Stimulated activated naive B cell treated with anti-CD40 and anti-IgM and Interleukin-4, amounts not matched to agents 10 μg/mL and 1 μg/mL and 100 μg/mL, for 72 hours (primary cell): ENCODE measurements at regions not wholly inside any gene's neighbourhood (a gene's known extent, or its start where the extent isn't known, plus 50 kb on each side); places are given as distances from the start of the nearest gene placed in this dataset.
"Not testable (repeated sequence)": the region's sequence is repeated elsewhere in the genome, so short reads cannot be mapped to it uniquely, and the experiment has no call there.

Experiments used
- ATAC-seq, 2 donors: fragments of 150-1000 bp; cut with Tn5 transposase; replicated peaks; 2 replicates each; pipeline ENCODE4 v1.10.0; 2021; ENCODE audit warnings: moderate library complexity in 1 of 2
- DNase-seq: peaks from one replicate; pipeline ENCODE4 v3.0.0; 2021
- H3K27ac Mint-ChIP-seq: one replicate; pipeline ENCODE4 v1.8.0; 2022; ENCODE audit warnings: mild to moderate bottlenecking, mixed read lengths
- H3K27me3 Mint-ChIP-seq, 2 donors: one replicate each; pipeline ENCODE4 v1.8.0; 2022; ENCODE audit warnings: mixed read lengths in 2 of 2
- H3K36me3 Mint-ChIP-seq, 2 donors: one replicate each; pipeline ENCODE4 v1.8.0; 2022; ENCODE audit warnings: mixed read lengths in 2 of 2, mild to moderate bottlenecking in 1 of 2
- H3K4me1 Mint-ChIP-seq, 2 donors: one replicate each; pipeline ENCODE4 v1.8.0; 2022; ENCODE audit warnings: mixed read lengths in 2 of 2, mild to moderate bottlenecking in 1 of 2
- H3K4me3 Mint-ChIP-seq, 2 donors: one replicate each; pipeline ENCODE4 v1.8.0; 2022; ENCODE audit warnings: mild to moderate bottlenecking in 2 of 2, mixed read lengths in 2 of 2, moderate library complexity in 1 of 2
- H3K9me3 Mint-ChIP-seq, 2 donors: one replicate each; pipeline ENCODE4 v1.8.0; 2022; ENCODE audit warnings: mixed read lengths in 2 of 2, mild to moderate bottlenecking in 1 of 2

DNA sequence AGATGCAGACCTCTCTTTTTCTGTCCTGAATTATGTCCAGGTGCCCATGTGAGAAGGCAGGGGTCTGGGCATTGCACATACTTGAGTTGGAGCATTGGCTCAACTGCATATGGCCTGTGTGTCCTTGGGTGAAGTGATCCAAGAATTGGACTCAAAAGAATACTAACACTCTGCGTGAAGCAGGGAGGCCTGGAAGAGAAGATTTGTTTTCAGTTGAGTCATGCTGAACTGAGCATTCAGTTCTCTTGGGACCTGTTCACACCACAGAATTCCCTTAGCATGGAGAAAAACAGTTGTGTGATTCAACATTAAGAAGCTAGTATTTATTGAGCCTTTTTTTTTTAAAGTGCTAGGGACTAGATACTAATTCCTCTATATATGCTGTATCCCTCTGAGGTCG lies 164.7 kb upstream of the TBX3 start:
- H3K4me3 Mint-ChIP-seq, result no peak overlapping the region
- H3K4me1 Mint-ChIP-seq, result no peaks in the 10 kb centered on the region
- DNase-seq (no peak), ATAC-seq (no peak)
- no peaks in the 10 kb centered on the region for H3K36me3 Mint-ChIP-seq
- H3K27ac Mint-ChIP-seq, result no peak overlapping the region
- peaks cover 0 to 6% of the 10 kb centered on the region in 2 donors for H3K27me3 Mint-ChIP-seq
- H3K9me3 Mint-ChIP-seq, result peaks cover 2 to 11% of the 10 kb centered on the region in 2 donors

GRCh38 chr12:114847441-114848035 lies 163.6 kb upstream of the TBX3 start:
- no peak for DNase-seq
- no peak overlapping the region for H3K4me3 Mint-ChIP-seq
- H3K36me3 Mint-ChIP-seq, result no peaks in the 10 kb centered on the region
- peaks cover 2 to 7% of the 10 kb centered on the region in 2 donors for H3K9me3 Mint-ChIP-seq
- no peaks in the 10 kb centered on the region for H3K4me1 Mint-ChIP-seq
- H3K27ac Mint-ChIP-seq, result no peak overlapping the region
- no peak for ATAC-seq
- H3K27me3 Mint-ChIP-seq, result peaks cover 0 to 3% of the 10 kb centered on the region in 2 donors

DNA sequence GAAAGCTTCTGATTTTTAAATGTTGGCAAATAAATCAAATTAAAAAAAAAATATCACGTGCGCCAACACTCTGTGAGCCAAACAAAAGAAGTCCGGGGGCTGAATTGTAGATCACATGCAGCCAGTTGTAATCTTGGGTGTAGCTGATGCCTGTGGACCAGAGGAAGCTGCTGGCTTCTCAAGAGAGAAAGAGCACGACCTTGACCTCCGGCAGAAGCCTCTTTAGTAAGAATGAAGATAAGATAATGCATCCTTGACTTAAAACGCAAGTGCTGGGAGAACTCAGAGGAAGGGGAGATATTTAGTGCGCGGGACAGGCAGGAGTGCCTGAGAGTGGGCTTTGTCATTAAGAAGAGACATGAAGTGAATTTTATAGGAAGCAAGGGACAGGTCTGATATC lies 162.8 kb upstream of the TBX3 start:
- Mint-ChIP-seq H3K27ac (no peak overlapping the region), H3K36me3 (no peaks in the 10 kb centered on the region), H3K9me3 (peaks cover 2 to 4% of the 10 kb centered on the region in 2 donors), H3K27me3 (no peaks in the 10 kb centered on the region), H3K4me1 (no peaks in the 10 kb centered on the region), H3K4me3 (no peak overlapping the region)
- DNase-seq (no peak), ATAC-seq (no peak)

- ATAC-seq, result no peak
- no peak overlapping the region for H3K4me3 Mint-ChIP-seq
- H3K36me3 Mint-ChIP-seq, result no peaks in the 10 kb centered on the region
- no peak for DNase-seq
- H3K4me1 Mint-ChIP-seq, result no peaks in the 10 kb centered on the region
- no peak overlapping the region for H3K27ac Mint-ChIP-seq
- H3K27me3 Mint-ChIP-seq, result no peaks in the 10 kb centered on the region
- H3K9me3 Mint-ChIP-seq, result no peaks in the 10 kb centered on the region
Observed at GRCh38 chr12:114841557-114842251, 157.7 kb upstream of the TBX3 start.

- Mint-ChIP-seq H3K27ac (no peak overlapping the region), H3K9me3 (peaks cover 3 to 7% of the 10 kb centered on the region in 2 donors), H3K36me3 (no peaks in the 10 kb centered on the region), H3K4me1 (no peaks in the 10 kb centered on the region), H3K27me3 (no peaks in the 10 kb centered on the region), H3K4me3 (no peak overlapping the region)
- DNase-seq (no peak), ATAC-seq (no peak)
Observed at GRCh38 chr12:114838480-114838879, 154.5 kb upstream of the TBX3 start.

DNA sequence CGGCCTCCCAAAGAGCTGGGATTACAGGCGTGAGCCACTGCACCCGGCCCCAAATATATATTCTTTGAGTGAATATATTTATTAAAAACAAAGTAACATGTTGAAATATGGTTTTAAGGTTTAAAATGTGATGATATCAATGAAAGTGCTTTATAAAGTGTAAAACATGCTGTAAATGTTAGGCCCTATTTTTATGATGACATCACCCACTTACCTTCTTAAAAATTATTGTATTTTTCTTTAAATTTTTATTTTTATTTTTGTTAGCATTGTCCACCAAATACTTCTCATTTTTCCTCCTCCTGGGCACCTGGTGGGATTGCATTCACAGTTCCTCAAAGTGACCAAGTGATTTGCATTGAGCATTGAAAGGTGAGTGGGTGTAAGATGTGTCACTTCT lies 152.6 kb upstream of the TBX3 start:
- DNase-seq, result no peak
- H3K4me3 Mint-ChIP-seq, result no peak overlapping the region
- ATAC-seq, result no peak
- no peaks in the 10 kb centered on the region for H3K4me1 Mint-ChIP-seq
- peaks cover 3 to 7% of the 10 kb centered on the region in 2 donors for H3K9me3 Mint-ChIP-seq
- H3K27me3 Mint-ChIP-seq, result no peaks in the 10 kb centered on the region
- no peak overlapping the region for H3K27ac Mint-ChIP-seq
- no peaks in the 10 kb centered on the region for H3K36me3 Mint-ChIP-seq

- H3K27ac Mint-ChIP-seq, result no peak overlapping the region
- no peaks in the 10 kb centered on the region for H3K4me1 Mint-ChIP-seq
- H3K4me3 Mint-ChIP-seq, result no peak overlapping the region
- no peak for ATAC-seq
- no peaks in the 10 kb centered on the region for H3K36me3 Mint-ChIP-seq
- peaks cover 3 to 7% of the 10 kb centered on the region in 2 donors for H3K9me3 Mint-ChIP-seq
- no peak for DNase-seq
- no peaks in the 10 kb centered on the region for H3K27me3 Mint-ChIP-seq
Observed at GRCh38 chr12:114835031-114835430, 151.1 kb upstream of the TBX3 start.

- H3K4me1 Mint-ChIP-seq, result no peaks in the 10 kb centered on the region
- no peak overlapping the region for H3K27ac Mint-ChIP-seq
- no peaks in the 10 kb centered on the region for H3K27me3 Mint-ChIP-seq
- no peak for DNase-seq
- no peak for ATAC-seq
- no peak overlapping the region for H3K4me3 Mint-ChIP-seq
- no peaks in the 10 kb centered on the region for H3K36me3 Mint-ChIP-seq
- H3K9me3 Mint-ChIP-seq, result peaks cover 3 to 7% of the 10 kb centered on the region in 2 donors
Observed at GRCh38 chr12:114834621-114835020, 150.6 kb upstream of the TBX3 start.

DNA sequence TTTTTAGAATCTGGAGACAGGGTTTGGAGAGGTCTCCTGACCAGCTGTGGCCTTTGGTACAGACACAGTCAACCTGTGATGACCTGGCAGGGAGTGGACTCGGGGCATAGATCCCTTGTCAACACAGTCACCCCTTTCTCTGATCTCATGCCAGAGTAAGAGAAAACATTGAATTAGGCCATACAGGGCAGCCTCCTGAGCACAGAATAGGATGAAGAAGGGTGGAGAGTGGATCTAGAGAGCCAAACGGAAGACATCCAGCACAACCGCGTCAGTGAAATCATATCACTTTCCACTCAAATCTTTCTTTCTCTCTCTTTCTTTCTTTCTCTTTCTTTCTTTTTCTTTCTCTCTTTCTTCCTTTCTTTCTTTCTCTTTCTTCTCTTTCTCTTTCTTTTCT lies 145.9 kb upstream of the TBX3 start:
- peaks cover 2 to 3% of the 10 kb centered on the region in 2 donors for H3K9me3 Mint-ChIP-seq
- no peaks in the 10 kb centered on the region for H3K27me3 Mint-ChIP-seq
- no peaks in the 10 kb centered on the region for H3K4me1 Mint-ChIP-seq
- DNase-seq (no peak), ATAC-seq (no peak)
- H3K4me3 Mint-ChIP-seq, result no peak overlapping the region
- H3K36me3 Mint-ChIP-seq, result no peaks in the 10 kb centered on the region
- H3K27ac Mint-ChIP-seq, result no peak overlapping the region

- not testable (repeated sequence) for H3K27me3 Mint-ChIP-seq
Observed at GRCh38 chr12:114829244-114829643, 145.3 kb upstream of the TBX3 start.

DNA sequence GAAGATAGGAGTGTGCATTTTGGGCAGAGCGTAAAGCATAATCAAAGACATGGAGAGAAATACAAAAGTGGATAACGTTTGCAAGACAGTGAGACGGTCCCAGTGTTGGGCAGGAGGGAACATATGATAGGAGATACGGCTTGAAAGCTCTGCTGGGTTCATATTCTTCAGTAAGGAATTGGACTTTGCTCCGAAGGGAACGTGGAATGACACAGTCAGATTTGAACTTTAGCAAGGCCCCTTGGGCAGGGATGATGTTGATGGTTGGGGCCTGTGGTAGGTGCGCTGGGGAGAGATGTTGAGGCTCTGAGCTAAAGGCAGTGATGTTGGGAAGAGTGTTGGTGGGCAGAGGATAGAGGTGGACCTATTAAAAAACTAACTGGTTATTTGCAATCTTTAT lies 143.5 kb upstream of the TBX3 start:
- Mint-ChIP-seq H3K27me3 (no peaks in the 10 kb centered on the region), H3K4me1 (no peaks in the 10 kb centered on the region), H3K9me3 (no peaks in the 10 kb centered on the region), H3K36me3 (no peaks in the 10 kb centered on the region), H3K4me3 (no peak overlapping the region), H3K27ac (no peak overlapping the region)
- no peak for DNase-seq
- no peak for ATAC-seq

More at GRCh38 chr12:114829244-114829643, 145.3 kb upstream of the TBX3 start:
- not testable (repeated sequence) for H3K27ac Mint-ChIP-seq, H3K36me3 Mint-ChIP-seq, H3K9me3 Mint-ChIP-seq, DNase-seq, H3K4me3 Mint-ChIP-seq, ATAC-seq, H3K4me1 Mint-ChIP-seq

DNA sequence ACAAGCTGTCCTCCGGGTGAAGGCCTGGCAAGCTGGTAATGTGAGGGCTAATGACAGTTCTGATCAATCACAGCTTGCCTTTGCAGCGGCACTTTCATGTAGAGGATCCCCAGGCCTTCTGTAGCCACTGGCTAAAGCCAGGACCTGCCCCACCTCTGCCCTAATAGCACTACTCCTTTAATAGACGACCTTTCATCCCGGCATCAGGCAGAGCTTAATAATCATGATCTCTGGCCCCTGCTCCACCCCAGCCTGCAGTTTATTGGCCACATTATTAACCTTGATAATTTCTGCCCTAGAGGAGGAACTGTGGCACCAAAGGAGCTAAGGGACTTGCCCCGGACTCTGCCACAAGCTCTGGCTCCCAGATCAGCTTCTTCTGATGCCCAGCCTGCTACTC lies 142.3 kb upstream of the TBX3 start:
- Mint-ChIP-seq H3K4me3 (no peak overlapping the region), H3K36me3 (no peaks in the 10 kb centered on the region), H3K4me1 (no peaks in the 10 kb centered on the region), H3K27me3 (no peaks in the 10 kb centered on the region), H3K9me3 (no peaks in the 10 kb centered on the region), H3K27ac (no peak overlapping the region)
- no peak for DNase-seq
- ATAC-seq, result no peak

DNA sequence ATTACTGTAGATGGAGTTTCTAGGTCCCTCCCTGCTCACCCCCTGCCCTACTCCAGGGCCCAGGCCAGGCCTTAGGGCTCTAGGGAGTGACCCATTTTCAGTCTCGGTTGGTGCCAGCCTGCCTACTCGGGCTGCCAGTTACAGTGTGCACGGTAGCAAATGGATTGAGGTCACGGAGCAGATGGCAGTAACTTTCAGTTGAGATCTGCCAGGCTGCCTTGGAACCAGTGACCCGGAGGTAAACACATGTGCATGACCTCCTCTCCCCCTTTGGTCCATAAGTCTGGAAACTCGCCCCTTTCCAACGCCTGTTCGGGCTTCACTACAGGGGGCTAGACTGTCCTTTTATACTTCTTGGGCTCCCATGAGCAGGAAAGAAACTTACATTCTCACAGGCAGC lies 139.7 kb upstream of the TBX3 start:
- H3K27ac Mint-ChIP-seq, result no peak overlapping the region
- no peak for ATAC-seq
- no peaks in the 10 kb centered on the region for H3K9me3 Mint-ChIP-seq
- no peak for DNase-seq
- no peaks in the 10 kb centered on the region for H3K36me3 Mint-ChIP-seq
- no peak overlapping the region for H3K4me3 Mint-ChIP-seq
- H3K4me1 Mint-ChIP-seq, result no peaks in the 10 kb centered on the region
- H3K27me3 Mint-ChIP-seq, result no peaks in the 10 kb centered on the region

GRCh38 chr12:114821570-114821969 lies 137.6 kb upstream of the TBX3 start:
- H3K4me1 Mint-ChIP-seq, result no peaks in the 10 kb centered on the region
- ATAC-seq (no peak), DNase-seq (no peak)
- H3K27ac Mint-ChIP-seq, result no peak overlapping the region
- peaks cover 0 to 4% of the 10 kb centered on the region in 2 donors for H3K27me3 Mint-ChIP-seq
- H3K9me3 Mint-ChIP-seq, result no peaks in the 10 kb centered on the region
- H3K4me3 Mint-ChIP-seq, result no peak overlapping the region
- no peaks in the 10 kb centered on the region for H3K36me3 Mint-ChIP-seq

- no peaks in the 10 kb centered on the region for H3K36me3 Mint-ChIP-seq
- H3K9me3 Mint-ChIP-seq, result peaks cover 0 to 3% of the 10 kb centered on the region in 2 donors
- no peak overlapping the region for H3K27ac Mint-ChIP-seq
- H3K27me3 Mint-ChIP-seq, result peaks cover 0 to 4% of the 10 kb centered on the region in 2 donors
- ATAC-seq (no peak), DNase-seq (no peak)
- H3K4me3 Mint-ChIP-seq, result no peak overlapping the region
- no peaks in the 10 kb centered on the region for H3K4me1 Mint-ChIP-seq
Observed at GRCh38 chr12:114820796-114821195, 136.8 kb upstream of the TBX3 start.
